Stomach (tissue), 8 donors: ENCODE measurements at regions not wholly inside any gene's neighbourhood (a gene's known extent, or its start where the extent isn't known, plus 50 kb on each side); places are given as distances from the start of the nearest gene placed in this dataset.
A peak's percentile ranks its signal among the peaks of the same experiment; 100 is the strongest.
"Not testable (repeated sequence)": the region's sequence is repeated elsewhere in the genome, so short reads cannot be mapped to it uniquely, and the experiment has no call there.

Source experiments
- DNase-seq, 2 donors: peaks; one replicate each; pipeline versions ENCODE4 v3.0.0 to v3.0.0-alpha.2; 2013 to 2019
- H3K27ac ChIP-seq, 5 donors: fragments of 200-600 bp in 4 of 5; sonication (generic) in 4 of 5; one replicate each; pipeline ENCODE4 v1.5.1; 2013 to 2019; ENCODE audit warnings: mild to moderate bottlenecking in 1 of 5, moderate library complexity in 1 of 5
- H3K27me3 ChIP-seq, 3 donors: fragments of 200-600 bp; sonication (generic); one replicate each; pipeline ENCODE4 v1.5.1; 2017 to 2019; ENCODE audit warnings: mixed run types in 1 of 3
- H3K36me3 ChIP-seq, 4 donors: fragments of 200-600 bp; sonication (generic); 1 replicate in 3 of 4; 2 replicates in 1 of 4; pipeline ENCODE4 v1.5.1; 2016 to 2019
- H3K4me1 ChIP-seq, 4 donors: fragments of 200-600 bp; sonication (generic); one replicate each; pipeline ENCODE4 v1.5.1; 2016 to 2019
- H3K4me3 ChIP-seq, 4 donors: fragments of 200-600 bp; sonication (generic) in 3 of 4; one replicate each; pipeline ENCODE4 v1.5.1; 2016 to 2019; ENCODE audit warnings: mild to moderate bottlenecking in 1 of 4
- H3K9me3 ChIP-seq, 4 donors: fragments of 200-600 bp; sonication (generic); one replicate each; pipeline ENCODE4 v1.5.1; 2016 to 2019
- CTCF ChIP-seq, 7 experiments: fragments of 450-650 bp in 4 of 7; fragments of 200-600 bp in 3 of 7; sonication (generic) in 3 of 7; IDR thresholded peaks; one replicate each; pipeline ENCODE4 v1.5.1; 2016 to 2019; ENCODE audit warnings: antibody characterized with exemption in 7 of 7, control low read depth in 2 of 7, mild to moderate bottlenecking in 1 of 7
- EP300 ChIP-seq: sonication (generic); formaldehyde crosslinking; IDR thresholded peaks from one replicate; pipeline ENCODE4 v1.6.1; 2017; ENCODE audit warnings: antibody characterized with exemption
- POLR2A ChIP-seq, 4 donors: fragments of 450-650 bp; IDR thresholded peaks; one replicate each; pipeline ENCODE4 v1.6.1; 2016; ENCODE audit warnings: antibody characterized with exemption in 4 of 4, control low read depth in 2 of 4, mild to moderate bottlenecking in 1 of 4, moderate library complexity in 1 of 4
- POLR2AphosphoS5 ChIP-seq, 3 donors: sonication (generic); formaldehyde crosslinking; IDR thresholded peaks; one replicate each; pipeline ENCODE4 v1.6.1; 2016; ENCODE audit warnings: antibody characterized with exemption in 3 of 3
- WGBS, 5 donors: extraction: QIAGEN DNeasy Blood & Tissue Kit in 3 of 5; methylation state at CpG; one replicate each; pipeline versions ENCODE4 v1.1.5 to v1.1.7; 2013 to 2018; 5-methylcytosine and 5-hydroxymethylcytosine counted together
- intact Hi-C: fragments of 100-400 bp; cut with DNase I; formaldehyde crosslinking; loops from one replicate; pipeline ENCODE4 v1.15.1; 2023; ENCODE audit warnings: low total_unique reads
- donor health status: healthy with polysubstance abuse.
- donor health status: Bipolar disorder and iron deficiency.
- donor health status: healthy.

GRCh38 chrX:54640103-54640690, 110.2 kb downstream of the GNL3L start:
- intact Hi-C loops = no loop called here

DNA sequence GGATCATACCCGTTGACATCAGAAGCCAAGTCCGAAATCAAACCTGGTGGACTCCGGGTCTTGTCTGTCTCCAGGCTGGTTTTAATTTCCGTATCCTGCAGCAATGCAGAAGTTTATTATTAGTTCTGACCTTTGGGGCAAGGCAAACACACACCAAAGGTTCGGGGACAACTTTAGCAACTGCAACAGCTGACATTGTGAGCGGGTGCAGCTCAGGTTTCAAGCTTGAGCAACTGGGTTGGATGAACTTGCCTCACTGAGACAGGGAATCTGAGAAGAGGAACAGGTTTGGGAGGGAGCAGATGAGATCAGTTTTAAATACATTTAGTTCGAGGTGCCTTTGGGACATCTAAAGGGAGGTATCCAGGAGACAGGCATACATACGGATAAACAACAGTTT, 110.7 kb downstream of the GNL3L start:
- WGBS, 5 donors = 60 to 70% (median 61%) methylated on average over 8 of the region's 8 CpGs
- Histone ChIP-seq H3K4me1 (peaks cover 0 to 8% (median 3%) of the 10 kb centered on the region in 4 donors), H3K4me3 (no peak overlapping the region), H3K9me3 (no peaks in the 10 kb centered on the region), H3K36me3 (no peaks in the 10 kb centered on the region), H3K27ac (peak overlapping the region in 4 of 5 donors; percentile 87 to 91 (median 90)), H3K27me3 (no peaks in the 10 kb centered on the region)
- no peak for TF ChIP-seq POLR2A (IDR thresholded peaks at IDR 0.05)
- TF ChIP-seq EP300 = no peak
- TF ChIP-seq CTCF (IDR thresholded peaks at IDR 0.05) = no peak
- TF ChIP-seq POLR2AphosphoS5 (IDR thresholded peaks at IDR 0.05) = no peak
- peak in 1 of 2 donors; percentile 36 for DNase-seq
- intact Hi-C loops = no loop called here

More at GRCh38 chrX:54640103-54640690, 110.2 kb downstream of the GNL3L start:
- Histone ChIP-seq H3K27ac (peak overlapping the region; percentile 81 to 91 (median 89)), H3K9me3 (no peaks in the 10 kb centered on the region), H3K4me1 (peaks cover 0 to 8% (median 3%) of the 10 kb centered on the region in 4 donors), H3K36me3 (no peaks in the 10 kb centered on the region), H3K27me3 (no peaks in the 10 kb centered on the region), H3K4me3 (peak overlapping the region; percentile 29 to 50 (median 40))
- no peak for TF ChIP-seq POLR2AphosphoS5 (IDR thresholded peaks at IDR 0.05)
- TF ChIP-seq EP300 = no peak
- no peak for TF ChIP-seq CTCF (IDR thresholded peaks at IDR 0.05)
- no peak for TF ChIP-seq POLR2A (IDR thresholded peaks at IDR 0.05)
- DNase-seq = no peak
- WGBS, 5 donors = 43 to 58% (median 47%) methylated on average over 6 of the region's 6 CpGs

DNA sequence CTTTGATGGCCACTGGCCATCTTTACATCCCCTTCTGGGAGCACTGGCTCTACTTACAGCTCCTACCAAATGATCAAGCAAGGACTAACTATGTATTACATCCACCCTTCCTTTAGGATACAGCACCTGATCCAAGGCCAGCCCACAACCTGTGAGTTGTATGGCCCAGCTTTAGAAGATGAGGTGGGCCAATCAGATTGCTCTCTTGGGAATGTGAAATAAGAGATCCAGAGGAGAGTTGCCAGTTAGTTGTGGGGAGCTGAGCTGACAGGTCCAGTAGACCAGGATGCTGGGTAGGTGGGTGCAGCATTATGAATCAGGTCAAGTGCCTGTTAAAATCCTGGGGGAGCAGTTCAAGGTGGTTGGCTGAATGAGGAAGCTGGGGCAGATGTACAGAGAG, 111.5 kb downstream of the GNL3L start:
- Histone ChIP-seq H3K4me3 (no peak overlapping the region), H3K4me1 (peaks cover 0 to 8% (median 3%) of the 10 kb centered on the region in 4 donors), H3K27me3 (no peaks in the 10 kb centered on the region), H3K27ac (no peak overlapping the region), H3K36me3 (no peaks in the 10 kb centered on the region), H3K9me3 (no peaks in the 10 kb centered on the region)
- intact Hi-C loops = no loop called here
- TF ChIP-seq EP300 (no peak), CTCF (IDR thresholded peaks at IDR 0.05) (no peak)
- DNase-seq = no peak

- H3K4me1 ChIP-seq, H3K27me3 ChIP-seq, H3K36me3 ChIP-seq, H3K4me3 ChIP-seq, DNase-seq, H3K27ac ChIP-seq, intact Hi-C loops: not testable (repeated sequence)
- peaks cover 0 to 15% (median 5%) of the 10 kb centered on the region in 4 donors for H3K9me3 ChIP-seq
- WGBS, 5 donors = 94 to 98% (median 97%) methylated on average over 4 of the region's 4 CpGs
Observed at GRCh38 chrX:54647607-54648006, 117.6 kb downstream of the GNL3L start.

DNA sequence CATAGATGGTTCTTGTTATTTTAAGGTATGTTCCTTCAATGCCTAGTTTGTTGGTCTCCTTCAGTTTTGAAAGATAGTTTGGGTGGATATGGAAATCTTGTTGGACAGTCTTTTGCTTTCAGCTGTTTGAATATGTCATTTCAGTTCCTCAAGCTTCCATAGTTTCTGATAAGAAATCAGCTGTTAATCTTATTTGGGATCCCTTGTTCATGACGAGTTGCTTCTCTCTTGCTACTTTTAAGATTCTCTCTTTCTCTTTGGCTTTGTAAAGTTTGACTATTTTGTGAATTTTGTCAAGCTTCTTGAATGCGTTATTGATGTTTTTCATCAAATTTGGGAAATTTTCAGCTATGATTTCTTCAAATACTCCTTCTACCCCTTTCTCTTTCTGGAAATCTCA, 129.5 kb downstream of the GNL3L start:
- TF ChIP-seq CTCF (IDR thresholded peaks at IDR 0.05) (no peak), EP300 (no peak), POLR2A (IDR thresholded peaks at IDR 0.05) (no peak), POLR2AphosphoS5 (IDR thresholded peaks at IDR 0.05) (no peak)
- H3K36me3 ChIP-seq = no peaks in the 10 kb centered on the region
- intact Hi-C loops = no loop called here
- H3K4me3 ChIP-seq = no peak overlapping the region
- H3K9me3 ChIP-seq = peaks cover 0 to 23% (median 12%) of the 10 kb centered on the region in 4 donors
- WGBS, 5 donors = 58 to 84% (median 66%) methylated on average over 2 of the region's 2 CpGs
- H3K27me3 ChIP-seq = no peaks in the 10 kb centered on the region
- no peak overlapping the region for H3K27ac ChIP-seq
- no peaks in the 10 kb centered on the region for H3K4me1 ChIP-seq
- no peak for DNase-seq
